AG09309 (cell line): ENCODE measurements at regions not wholly inside any gene's neighbourhood (a gene's known extent, or its start where the extent isn't known, plus 50 kb on each side); places are given as distances from the start of the nearest gene placed in this dataset.

Experiments used
- DNase-seq: peaks from one replicate; pipeline ENCODE4 v3.0.0-alpha.2; 2010; ENCODE audit warnings: low read depth
- H3K4me3 ChIP-seq: 2 replicates; pipeline ENCODE4 v1.5.1; 2011; ENCODE audit warnings: mild to moderate bottlenecking, low read depth, low read length, moderate library complexity; ENCODE audit not compliant: control insufficient read depth
- CTCF ChIP-seq: IDR thresholded peaks from 2 replicates; pipeline ENCODE4 v1.5.1; 2011; ENCODE audit warnings: mild to moderate bottlenecking, low read depth, low read length, inconsistent platforms; ENCODE audit not compliant: insufficient read depth, control insufficient read depth; ENCODE audit errors: missing control alignments

GRCh38 chr4:171397175-171397574, 416.0 kb upstream of the GALNTL6 start:
- DNase-seq: no peak
- H3K4me3 ChIP-seq: no peak overlapping the region
- TF ChIP-seq CTCF: no peak

GRCh38 chr4:171390626-171391025, 422.6 kb upstream of the GALNTL6 start:
- H3K4me3 ChIP-seq: no peak overlapping the region
- no peak for TF ChIP-seq CTCF
- DNase-seq: no peak

- H3K4me3 ChIP-seq: no peak overlapping the region
- no peak for TF ChIP-seq CTCF
- no peak for DNase-seq
These were observed 434.9 kb upstream of the GALNTL6 start for GRCh38 chr4:171378323-171378722.

- TF ChIP-seq CTCF: no peak
- DNase-seq: no peak
These were observed 436.5 kb upstream of the GALNTL6 start for GRCh38 chr4:171376724-171377123.

GRCh38 chr4:171353535-171353934, 459.7 kb upstream of the GALNTL6 start:
- DNase-seq: no peak
- no peak for TF ChIP-seq CTCF
- H3K4me3 ChIP-seq: no peak overlapping the region

More at GRCh38 chr4:171376724-171377123, 436.5 kb upstream of the GALNTL6 start:
- no peak overlapping the region for H3K4me3 ChIP-seq

GRCh38 chr4:171348090-171348489, 465.1 kb upstream of the GALNTL6 start:
- DNase-seq: no peak
- TF ChIP-seq CTCF: no peak
- no peak overlapping the region for H3K4me3 ChIP-seq

- no peak for TF ChIP-seq CTCF
- no peak for DNase-seq
- no peak overlapping the region for H3K4me3 ChIP-seq
These were observed 470.6 kb upstream of the GALNTL6 start for GRCh38 chr4:171342646-171343045.
